ENCODE measurements at regions not wholly inside any gene's neighbourhood (a gene's known extent, or its start where the extent isn't known, plus 50 kb on each side); places are given as distances from the start of the nearest gene placed in this dataset.
"Not testable (repeated sequence)": the region's sequence is repeated elsewhere in the genome, so short reads cannot be mapped to it uniquely, and the experiment has no call there.

- DNase-seq (ENCODE audit: low read depth in 2 of 2) = no peak
These were observed 827.5 kb upstream of the CITED2 start for GRCh38 chr6:140201787-140202458.

GRCh38 chr6:140193269-140193668, 818.8 kb upstream of the CITED2 start:
- DNase-seq (ENCODE audit: low read depth in 2 of 2) = no peak

- no peak for DNase-seq (ENCODE audit: low read depth in 2 of 2)
These were observed 817.6 kb upstream of the CITED2 start for GRCh38 chr6:140192018-140192417.

- not testable (repeated sequence) for DNase-seq (ENCODE audit: low read depth in 2 of 2)
These were observed 814.8 kb upstream of the CITED2 start for GRCh38 chr6:140189263-140189662.

- no peak for DNase-seq (ENCODE audit: low read depth in 2 of 2)
These were observed 811.5 kb upstream of the CITED2 start for GRCh38 chr6:140185991-140186390.

GRCh38 chr6:140183881-140184280, 809.4 kb upstream of the CITED2 start:
- no peak for DNase-seq (ENCODE audit: low read depth in 2 of 2)

- no peak for DNase-seq (ENCODE audit: low read depth in 2 of 2)
These were observed 808.4 kb upstream of the CITED2 start for GRCh38 chr6:140182821-140183220.

GRCh38 chr6:140181876-140182275, 807.4 kb upstream of the CITED2 start:
- DNase-seq (ENCODE audit: low read depth in 2 of 2) = no peak

GRCh38 chr6:140180306-140180705, 805.9 kb upstream of the CITED2 start:
- no peak for DNase-seq (ENCODE audit: low read depth in 2 of 2)

GRCh38 chr6:140178935-140179334, 804.5 kb upstream of the CITED2 start:
- DNase-seq (ENCODE audit: low read depth in 2 of 2) = no peak

- no peak for DNase-seq (ENCODE audit: low read depth in 2 of 2)
These were observed 804.1 kb upstream of the CITED2 start for GRCh38 chr6:140178520-140178919.

- DNase-seq (ENCODE audit: low read depth in 2 of 2) = no peak
These were observed 801.9 kb upstream of the CITED2 start for GRCh38 chr6:140176306-140176705.

GRCh38 chr6:140175486-140175885, 801.0 kb upstream of the CITED2 start:
- DNase-seq (ENCODE audit: low read depth in 2 of 2) = no peak

GRCh38 chr6:140174524-140174923, 800.1 kb upstream of the CITED2 start:
- no peak for DNase-seq (ENCODE audit: low read depth in 2 of 2)

GRCh38 chr6:140168365-140168764, 793.9 kb upstream of the CITED2 start:
- DNase-seq (ENCODE audit: low read depth in 2 of 2) = no peak

GRCh38 chr6:140160909-140161308, 786.5 kb upstream of the CITED2 start:
- DNase-seq (ENCODE audit: low read depth in 2 of 2) = no peak

- no peak for DNase-seq (ENCODE audit: low read depth in 2 of 2)
These were observed 786.0 kb upstream of the CITED2 start for GRCh38 chr6:140160494-140160893.

GRCh38 chr6:140156131-140156530, 781.7 kb upstream of the CITED2 start:
- no peak for DNase-seq (ENCODE audit: low read depth in 2 of 2)

- DNase-seq (ENCODE audit: low read depth in 2 of 2) = no peak
These were observed 781.1 kb upstream of the CITED2 start for GRCh38 chr6:140155451-140156126.

GRCh38 chr6:140153703-140154102, 779.3 kb upstream of the CITED2 start:
- DNase-seq (ENCODE audit: low read depth in 2 of 2) = no peak

GRCh38 chr6:140147825-140148814, 773.7 kb upstream of the CITED2 start:
- DNase-seq (ENCODE audit: low read depth in 2 of 2) = not testable (repeated sequence)

GRCh38 chr6:140140891-140141290, 766.4 kb upstream of the CITED2 start:
- no peak for DNase-seq (ENCODE audit: low read depth in 2 of 2)

Data from stimulated activated CD8-positive, alpha-beta memory T cell treated with anti-CD3 and anti-CD28 coated beads, Interleukin-7, amount 100 ng/mL, for 4 hours (primary cell).